GM18502 (cell line): ENCODE measurements at regions not wholly inside any gene's neighbourhood (a gene's known extent, or its start where the extent isn't known, plus 50 kb on each side); places are given as distances from the start of the nearest gene placed in this dataset.
"Not testable (repeated sequence)": the region's sequence is repeated elsewhere in the genome, so short reads cannot be mapped to it uniquely, and the experiment has no call there.

Experiments used
- ATAC-seq: cut with Tn5 transposase; IDR thresholded peaks from one replicate; pipeline ENCODE4 v1.9.1; 2021; ENCODE audit warnings: mild to moderate bottlenecking; ENCODE audit not compliant: unreplicated experiment, poor library complexity

DNA sequence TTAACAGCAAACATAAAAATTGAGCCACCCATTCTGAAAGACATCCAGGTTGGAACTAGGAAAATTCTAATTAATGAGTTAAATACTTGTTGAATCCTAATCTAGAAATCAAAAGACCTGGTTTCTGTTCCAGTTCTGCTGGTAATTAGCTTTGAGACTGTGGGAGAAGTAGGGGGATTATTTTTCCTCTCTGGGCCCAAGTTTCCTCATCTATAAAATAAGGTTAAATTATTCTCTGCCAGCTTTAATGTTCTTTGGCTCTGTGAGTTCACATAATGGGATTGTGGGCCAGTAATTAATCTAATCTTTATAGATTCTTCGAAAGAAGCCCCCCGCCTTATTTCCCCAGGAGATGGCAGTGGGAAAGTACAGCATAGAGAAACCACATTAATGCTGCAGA lies 104.6 kb downstream of the ENC1 start:
- no peak for ATAC-seq

DNA sequence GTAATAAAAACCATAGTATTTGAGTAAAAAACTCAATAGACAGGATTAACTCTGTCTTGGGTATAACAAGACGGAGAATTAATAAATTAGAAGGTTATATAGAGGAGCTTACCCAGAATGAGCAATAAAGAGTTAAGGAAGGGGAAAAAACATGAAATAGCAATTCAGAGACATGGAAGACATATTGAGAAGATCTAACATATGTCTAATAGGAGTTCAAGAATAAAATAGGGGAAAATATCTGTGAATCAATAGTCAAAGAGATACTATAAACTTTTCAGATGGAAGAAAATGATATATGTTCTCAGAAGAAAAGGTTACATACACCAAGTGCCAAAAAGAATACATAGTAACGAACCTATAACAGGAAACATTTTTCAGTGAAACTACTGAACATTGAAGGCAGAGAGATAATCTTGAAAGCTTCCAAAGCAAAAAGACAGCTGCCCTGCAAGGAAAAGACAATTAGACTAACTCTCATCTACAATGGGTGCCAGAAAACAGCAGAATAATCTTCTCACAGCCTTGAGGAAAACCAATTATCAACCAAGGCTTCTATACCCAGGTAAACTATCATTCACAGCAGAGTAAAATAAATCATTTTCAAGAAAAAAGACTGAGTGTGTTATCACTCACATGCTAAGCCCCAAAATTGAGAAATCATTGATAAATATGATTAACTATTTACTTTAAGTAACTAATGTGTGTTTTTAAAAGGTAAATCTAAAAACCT lies 106.0 kb downstream of the ENC1 start:
- ATAC-seq = no peak

GRCh38 chr5:74530326-74531050 lies 110.0 kb downstream of the ENC1 start:
- no peak for ATAC-seq

GRCh38 chr5:74529101-74529500 lies 111.4 kb downstream of the ENC1 start:
- no peak for ATAC-seq

DNA sequence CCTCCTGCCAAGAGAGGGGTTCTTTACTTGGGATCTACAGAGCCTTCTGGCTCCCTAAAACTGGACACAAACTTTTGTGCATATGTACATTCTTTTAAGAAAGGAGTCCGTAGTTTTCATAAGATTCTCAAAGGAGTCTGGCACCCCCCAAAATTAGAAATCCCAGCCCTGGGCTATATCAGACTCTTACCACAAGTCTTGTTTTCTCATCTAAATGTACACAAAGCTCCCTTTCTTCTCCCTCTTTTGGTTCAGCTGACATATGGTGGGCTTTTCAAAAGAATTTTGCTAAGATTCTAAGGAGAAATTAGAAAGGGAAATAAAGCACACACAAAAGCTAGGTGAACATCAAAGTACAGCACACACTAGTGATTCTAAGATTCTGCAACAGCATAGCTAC lies 114.4 kb downstream of the ENC1 start:
- no peak for ATAC-seq

DNA sequence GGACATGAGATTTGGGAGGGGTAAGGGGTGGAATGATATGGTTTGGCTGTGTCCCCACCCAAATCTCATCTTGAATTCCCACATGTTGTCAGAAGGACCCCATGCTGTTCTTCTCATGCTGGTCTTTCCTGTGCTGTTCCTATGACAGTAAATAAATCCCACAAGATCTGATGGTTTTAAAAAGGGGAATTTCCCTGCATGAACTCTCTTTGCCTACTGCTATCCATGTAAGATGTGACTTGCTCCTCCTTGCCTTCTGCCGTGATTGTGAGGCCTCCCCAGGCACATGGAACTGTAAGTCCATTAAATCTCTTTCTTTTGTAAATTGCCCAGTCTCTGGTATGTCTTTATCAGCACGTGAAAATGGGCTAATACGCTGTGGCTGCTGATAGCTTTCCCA lies 115.8 kb downstream of the ENC1 start:
- ATAC-seq = not testable (repeated sequence)

- ATAC-seq = not testable (repeated sequence)
Observed at GRCh38 chr5:74523698-74524097, 116.8 kb downstream of the ENC1 start.

- ATAC-seq = not testable (repeated sequence)
Observed at GRCh38 chr5:74522838-74523237, 117.7 kb downstream of the ENC1 start.

DNA sequence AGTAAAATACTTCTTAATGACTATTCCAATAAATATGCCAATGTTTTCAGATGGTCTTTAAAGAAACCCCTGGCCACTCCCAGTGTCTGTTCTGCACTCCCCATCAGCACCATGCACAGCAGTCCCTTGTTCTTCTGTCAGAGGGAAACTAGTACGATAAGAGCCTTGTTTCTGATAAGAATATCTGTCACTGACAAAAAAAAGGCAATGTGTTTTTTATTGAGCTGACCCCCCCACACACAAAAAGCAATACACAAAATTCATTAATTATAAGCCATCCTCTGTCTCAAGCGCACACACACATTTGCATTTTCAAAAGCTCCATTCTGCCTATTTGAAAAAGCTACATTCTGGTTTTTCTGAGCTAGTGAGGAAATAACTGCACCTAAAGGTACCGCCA lies 119.1 kb downstream of the ENC1 start:
- ATAC-seq = no peak

- ATAC-seq = no peak
Observed at GRCh38 chr5:74519679-74520078, 120.8 kb downstream of the ENC1 start.

DNA sequence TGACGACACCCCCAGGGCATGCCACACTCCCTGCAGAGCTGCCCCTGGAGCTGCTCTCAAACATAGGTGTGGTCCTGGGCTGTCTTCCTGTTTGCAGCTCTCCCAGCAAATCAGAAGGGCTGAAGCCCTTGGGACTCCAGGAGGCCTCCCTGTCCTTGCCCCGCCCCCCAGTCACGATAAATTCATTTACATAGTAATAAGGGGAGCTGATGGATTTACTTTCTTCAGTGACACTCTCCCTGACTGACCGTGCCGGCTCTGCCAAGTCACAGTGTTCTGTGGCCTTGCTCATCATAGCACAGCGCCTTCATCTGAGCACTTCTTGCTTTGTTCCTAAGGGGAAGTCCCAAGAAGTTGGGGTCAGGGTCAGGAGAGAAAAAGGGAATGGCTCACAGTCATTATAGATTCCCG lies 121.4 kb downstream of the ENC1 start:
- ATAC-seq = no peak

GRCh38 chr5:74517700-74518099 lies 122.8 kb downstream of the ENC1 start:
- ATAC-seq = no peak

GRCh38 chr5:74516211-74516636 lies 124.3 kb downstream of the ENC1 start:
- no peak for ATAC-seq

DNA sequence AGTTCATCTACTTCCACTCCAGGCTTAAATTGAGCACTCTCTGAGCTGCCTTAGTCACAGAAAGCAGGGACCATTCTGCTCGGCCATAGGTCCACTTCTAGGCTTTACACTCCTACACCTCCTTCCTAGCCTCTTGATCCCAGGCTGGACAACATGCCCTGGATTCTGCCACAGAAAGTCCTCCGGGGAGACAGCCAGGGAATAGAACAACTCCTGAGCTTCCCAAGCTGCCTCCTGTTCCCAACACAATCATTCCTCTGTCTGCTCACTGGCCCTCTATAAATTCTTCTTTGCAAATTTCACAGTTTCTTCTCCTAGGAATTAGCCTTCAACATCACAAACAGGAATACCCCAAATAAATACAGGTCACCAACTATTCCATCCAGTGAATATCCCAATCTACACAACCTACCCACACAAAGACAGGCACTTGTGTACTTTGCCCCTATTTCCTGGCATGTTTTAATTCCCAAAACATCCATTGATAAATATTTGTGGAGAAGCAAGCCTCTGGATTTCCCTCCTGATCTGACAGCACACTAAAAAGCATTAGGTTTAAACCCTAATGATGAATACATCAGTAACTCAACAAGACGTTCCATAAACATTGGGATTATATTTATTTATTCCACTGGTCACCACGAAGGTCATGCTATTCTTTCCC lies 125.5 kb downstream of the ENC1 start:
- no peak for ATAC-seq

DNA sequence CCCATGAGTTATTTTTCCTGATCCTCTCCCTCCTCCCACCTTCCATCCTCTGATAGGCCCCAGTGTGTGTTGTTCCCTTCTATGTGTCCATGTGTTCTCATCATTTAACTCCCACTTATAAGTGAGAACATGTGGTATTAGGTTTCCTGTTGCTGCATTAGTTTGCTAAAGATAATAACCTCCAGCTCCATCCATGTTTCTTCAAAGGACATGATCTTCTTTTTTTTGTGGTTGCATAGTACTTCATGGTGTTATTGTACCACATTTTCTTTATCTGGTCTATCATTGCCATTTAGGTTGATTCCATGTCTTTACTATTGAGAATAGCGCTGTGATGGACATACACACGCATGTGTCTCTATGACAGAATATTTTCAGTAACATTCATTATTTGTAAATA lies 128.8 kb downstream of the ENC1 start:
- ATAC-seq = not testable (repeated sequence)

DNA sequence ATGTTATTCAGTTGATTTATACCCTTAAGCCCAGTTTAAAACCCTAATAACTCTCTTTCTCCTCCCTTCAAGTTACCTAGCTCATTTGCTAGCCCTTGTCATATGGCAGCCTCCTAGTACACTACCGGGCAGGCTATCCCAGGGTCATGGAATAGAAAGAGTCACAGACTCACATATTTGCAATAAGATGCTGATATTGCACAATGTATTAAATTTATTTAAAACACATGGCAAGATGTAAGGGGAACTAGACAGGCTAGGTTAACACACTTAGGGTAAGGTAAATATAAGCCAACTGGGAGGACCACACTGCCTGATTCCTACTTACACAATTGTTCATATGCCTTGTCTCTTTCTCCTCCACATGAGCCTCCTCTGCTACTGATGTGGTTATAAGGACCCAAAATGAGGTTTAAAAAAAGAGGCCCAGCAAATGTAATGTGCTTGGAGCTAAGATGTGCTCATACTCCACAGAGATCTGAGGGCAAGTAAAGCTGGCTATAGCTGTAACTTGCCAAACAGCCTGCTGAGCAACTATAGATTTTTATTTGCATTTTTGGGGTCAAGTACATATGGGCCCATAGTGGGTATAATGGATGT lies 130.0 kb downstream of the ENC1 start:
- ATAC-seq = no peak

GRCh38 chr5:74507370-74508005 lies 133.0 kb downstream of the ENC1 start:
- ATAC-seq = no peak

DNA sequence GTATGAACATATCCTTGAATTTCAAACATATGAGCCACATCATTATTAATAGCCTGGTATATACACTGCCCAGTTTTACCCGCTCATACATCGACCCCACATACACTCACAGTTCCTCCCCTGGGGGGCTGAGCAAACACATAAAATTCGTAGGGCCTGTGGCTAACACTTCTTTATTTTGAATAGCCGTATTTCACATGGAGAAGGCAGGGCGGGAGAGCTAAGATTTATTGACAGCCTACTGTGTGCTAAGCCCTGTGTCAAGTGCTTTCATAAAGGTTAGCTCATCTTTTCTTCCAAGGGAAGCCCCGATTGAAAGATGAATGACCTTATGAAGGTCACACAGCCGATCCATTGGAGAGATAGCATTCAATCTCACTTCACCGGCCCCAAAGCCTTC lies 134.4 kb downstream of the ENC1 start:
- ATAC-seq = no peak

GRCh38 chr5:74504463-74504862 lies 136.1 kb downstream of the ENC1 start:
- no peak for ATAC-seq

DNA sequence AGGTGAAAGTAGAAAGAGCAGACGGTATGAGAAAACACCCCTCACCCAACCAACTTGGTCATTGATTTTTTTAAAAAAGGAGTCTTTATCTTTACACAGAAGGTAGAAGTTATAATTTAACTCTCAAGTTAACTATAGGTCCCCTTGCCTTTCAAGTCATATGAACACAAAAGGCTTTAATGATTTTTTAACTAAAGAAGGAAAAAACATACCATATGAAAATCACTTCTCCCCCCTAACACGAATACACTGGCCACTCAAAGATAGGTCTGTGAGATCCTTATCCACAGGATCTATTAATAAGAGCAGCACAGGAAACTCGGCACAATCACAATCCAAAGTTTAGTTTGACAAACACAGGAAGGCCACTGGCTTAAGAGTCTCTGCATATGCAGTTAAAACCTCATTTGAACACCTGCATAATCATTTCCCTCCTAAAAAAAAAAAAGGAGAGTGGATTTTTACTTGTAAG lies 138.0 kb downstream of the ENC1 start:
- no peak for ATAC-seq
